HepG2 (cell line): ENCODE measurements at regions not wholly inside any gene's neighbourhood (a gene's known extent, or its start where the extent isn't known, plus 50 kb on each side); places are given as distances from the start of the nearest gene placed in this dataset.

Experiments used
- DMAP1 ChIP-seq: IDR thresholded peaks from 2 replicates; pipeline ENCODE4 v1.6.1; 2016
- ETV5 ChIP-seq: IDR thresholded peaks from 2 replicates; pipeline ENCODE4 v1.6.1; 2018; ENCODE audit warnings: missing biosample characterization, missing genetic modification reagents, inconsistent platforms, borderline replicate concordance
- ZNF407 ChIP-seq: sonication (generic); formaldehyde crosslinking; IDR thresholded peaks from one replicate; pipeline ENCODE4 v1.5.1; 2020; ENCODE audit warnings: mild to moderate bottlenecking, missing genetic modification reagents; ENCODE audit errors: not compliant biosample characterization
- ZNF572 ChIP-seq: sonication (generic); formaldehyde crosslinking; IDR thresholded peaks from 2 replicates; pipeline ENCODE4 v1.5.1; 2020; ENCODE audit warnings: mild to moderate bottlenecking, missing genetic modification reagents
- ZNF639 ChIP-seq: conservative IDR thresholded peaks from 2 replicates; pipeline ENCODE4 v1.6.1; 2018; ENCODE audit warnings: missing genetic modification reagents
- ZSCAN30 ChIP-seq: sonication (generic); formaldehyde crosslinking; IDR thresholded peaks from 2 replicates; pipeline ENCODE4 v1.5.0; 2020; ENCODE audit warnings: mild to moderate bottlenecking, missing genetic modification reagents

GRCh38 chr1:98232678-98233077 is 311.8 kb upstream of the DPYD start (continued):
- TF ChIP-seq ZNF407 (CRISPR knock-in tag) (no peak), ETV5 (CRISPR knock-in tag) (no peak), ZSCAN30 (CRISPR knock-in tag) (no peak), ZNF572 (no peak), ZNF639 (CRISPR knock-in tag) (no peak), DMAP1 (CRISPR knock-in tag) (no peak)
